ENCODE measurements at regions not wholly inside any gene's neighbourhood (a gene's known extent, or its start where the extent isn't known, plus 50 kb on each side); places are given as distances from the start of the nearest gene placed in this dataset.
"Not testable (repeated sequence)": the region's sequence is repeated elsewhere in the genome, so short reads cannot be mapped to it uniquely, and the experiment has no call there.

DNA sequence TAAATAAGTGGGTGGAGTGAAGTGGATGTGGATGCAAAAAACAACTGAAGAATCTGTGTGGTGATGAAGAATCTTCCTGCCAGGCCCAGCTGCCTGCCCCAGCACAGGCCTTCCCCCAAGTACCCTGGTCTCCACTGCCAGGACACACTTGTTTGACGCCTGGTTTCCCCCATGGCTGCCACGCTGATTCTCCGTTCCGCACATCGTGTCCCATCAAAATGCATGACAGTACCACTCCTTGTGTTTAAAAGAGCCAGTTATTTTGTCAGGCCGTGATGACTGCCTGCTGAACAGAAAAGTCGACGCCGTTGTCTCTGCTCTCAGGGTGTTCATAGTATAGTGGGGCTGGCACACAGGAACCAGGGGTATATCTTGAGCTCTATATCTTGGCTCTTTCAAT lies 50.3 kb upstream of the KYNU start:
- no peak for DNase-seq

DNA sequence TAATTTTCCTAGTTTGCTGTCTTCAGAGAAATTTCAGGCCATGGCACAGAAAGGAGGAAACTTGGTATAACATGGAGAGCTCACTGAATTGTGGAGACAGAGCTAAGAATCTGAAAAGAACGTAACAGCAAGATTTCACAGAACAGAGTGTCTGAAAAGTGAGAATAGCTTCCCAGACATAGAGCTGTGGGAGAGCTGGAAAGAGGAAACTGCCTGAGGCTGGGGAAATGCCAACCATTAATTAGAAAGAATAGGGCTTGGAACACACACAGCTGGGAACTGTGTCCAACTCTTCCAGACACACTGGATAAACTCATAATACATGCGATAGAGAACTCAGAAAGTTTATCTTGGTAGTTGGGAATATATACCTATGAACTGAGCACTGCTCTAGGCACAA lies 51.6 kb upstream of the KYNU start:
- no peak for DNase-seq

DNA sequence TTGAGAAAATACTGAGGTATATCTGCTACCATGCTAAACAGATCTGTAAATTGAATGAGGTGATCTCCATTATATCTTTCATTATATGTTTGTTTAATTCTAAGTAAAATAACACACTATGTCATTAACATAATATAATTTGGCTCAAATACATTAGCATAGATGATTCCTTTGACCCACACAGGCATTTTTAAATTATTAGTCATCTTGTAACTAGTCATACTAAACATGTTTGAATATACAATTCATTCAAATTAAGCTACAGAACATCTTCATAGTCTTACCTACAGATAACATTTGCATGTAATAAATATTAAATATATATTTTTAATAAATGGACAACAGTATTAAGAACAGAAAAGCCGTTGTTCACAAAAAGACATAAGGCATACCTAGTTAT lies 52.7 kb upstream of the KYNU start:
- DNase-seq, result no peak

DNA sequence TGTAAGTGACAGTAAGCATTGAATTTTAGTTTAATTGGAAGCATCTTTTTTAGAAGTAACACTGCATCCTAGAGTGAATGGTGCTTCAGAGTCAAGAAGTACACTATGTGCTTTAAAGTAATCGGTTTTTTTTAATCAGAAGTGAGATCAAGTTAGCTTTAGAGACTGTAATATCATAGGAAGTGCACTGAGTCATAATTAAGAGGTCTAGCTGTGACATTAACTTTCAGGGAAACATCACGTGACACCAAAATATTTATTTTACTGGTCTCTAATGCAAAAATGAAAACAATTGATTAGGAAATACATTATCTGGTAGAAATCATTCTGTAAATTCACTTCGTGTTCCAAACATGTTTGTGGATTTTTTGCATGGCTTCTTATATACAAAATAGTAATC lies 55.3 kb upstream of the KYNU start:
- DNase-seq, result no peak

DNA sequence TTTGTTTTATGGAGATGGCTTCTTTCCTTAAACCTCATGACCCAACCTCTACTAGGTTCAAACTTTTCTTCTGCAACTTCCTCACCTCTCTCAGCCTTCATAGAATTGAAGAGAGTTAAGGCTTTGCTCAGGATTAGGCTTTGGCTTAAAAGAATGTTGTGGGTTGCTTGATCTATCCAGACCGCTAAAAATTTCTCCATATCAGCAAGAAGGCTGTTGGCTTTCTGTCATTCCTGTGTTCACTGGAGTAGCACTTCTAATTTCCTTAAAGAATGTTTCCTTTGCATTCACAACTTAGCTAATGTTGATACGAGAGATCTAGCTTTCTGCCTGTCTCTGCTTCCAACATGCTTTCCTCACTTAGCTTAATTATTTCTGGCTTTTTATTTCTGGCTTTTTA lies 58.1 kb upstream of the KYNU start:
- DNase-seq, result no peak

DNA sequence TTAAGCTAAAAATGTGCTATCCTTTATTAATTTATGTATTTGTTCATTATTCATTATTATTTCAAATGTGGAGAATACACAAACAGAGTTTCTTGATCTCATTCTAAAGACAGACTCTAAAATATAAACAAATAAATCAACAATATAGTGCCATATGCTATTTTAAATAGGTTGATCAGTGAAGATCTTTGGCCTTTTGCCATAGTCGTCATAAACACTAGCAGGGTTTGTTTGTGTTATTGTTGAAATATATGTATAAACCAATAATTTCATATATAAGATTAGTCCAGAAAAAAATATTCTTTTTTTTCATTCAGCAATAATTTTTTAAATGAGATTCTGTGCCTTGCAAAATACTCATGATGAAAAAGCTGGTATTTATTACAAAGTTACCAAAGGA lies 62.1 kb upstream of the KYNU start:
- no peak for DNase-seq

DNA sequence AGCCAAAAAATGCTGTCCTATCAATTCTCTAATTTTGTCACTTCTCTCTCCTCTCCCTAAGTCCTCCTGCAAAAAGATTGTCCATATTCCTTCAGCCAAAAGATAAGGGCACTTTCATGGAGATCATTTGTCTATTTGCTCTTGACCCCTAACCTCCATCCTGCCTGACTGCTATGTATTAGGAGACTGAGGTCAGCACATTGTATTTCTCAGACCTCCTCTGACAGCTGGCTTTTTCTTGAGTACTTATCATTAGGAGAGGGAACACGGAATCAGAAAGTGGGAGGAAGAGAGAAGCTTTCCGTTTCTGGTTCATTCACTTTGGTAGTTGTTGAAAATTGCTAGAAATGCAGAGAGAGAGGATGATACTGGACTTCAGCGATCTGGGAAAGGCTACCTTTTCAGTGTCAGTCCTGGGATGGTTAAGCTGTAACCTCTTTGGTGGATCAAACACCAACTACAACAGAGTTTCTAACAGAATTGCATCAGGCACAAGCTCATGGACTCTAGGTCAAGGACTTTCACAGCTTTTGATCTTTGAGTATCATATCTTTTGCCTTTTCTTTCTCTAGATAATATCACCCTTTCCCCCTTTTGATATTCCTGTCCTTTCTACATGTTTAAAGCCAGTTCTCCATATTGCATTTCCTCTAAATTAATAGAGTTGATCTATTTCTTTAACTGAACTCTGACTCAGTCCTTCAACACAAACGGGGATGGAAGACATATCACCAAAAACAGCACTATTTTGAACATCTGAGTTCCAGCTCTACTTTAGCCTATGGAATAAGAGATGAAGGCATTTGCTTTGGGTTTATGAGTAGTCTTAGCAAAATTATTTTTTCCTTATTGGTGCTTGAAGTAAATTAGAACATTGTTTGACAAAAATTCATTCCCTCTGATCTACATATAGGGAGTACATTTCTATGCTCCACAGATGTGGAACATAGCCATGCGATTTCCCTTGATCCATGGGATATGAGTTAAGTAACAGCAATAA lies 63.3 kb upstream of the KYNU start:
- no peak for DNase-seq

DNA sequence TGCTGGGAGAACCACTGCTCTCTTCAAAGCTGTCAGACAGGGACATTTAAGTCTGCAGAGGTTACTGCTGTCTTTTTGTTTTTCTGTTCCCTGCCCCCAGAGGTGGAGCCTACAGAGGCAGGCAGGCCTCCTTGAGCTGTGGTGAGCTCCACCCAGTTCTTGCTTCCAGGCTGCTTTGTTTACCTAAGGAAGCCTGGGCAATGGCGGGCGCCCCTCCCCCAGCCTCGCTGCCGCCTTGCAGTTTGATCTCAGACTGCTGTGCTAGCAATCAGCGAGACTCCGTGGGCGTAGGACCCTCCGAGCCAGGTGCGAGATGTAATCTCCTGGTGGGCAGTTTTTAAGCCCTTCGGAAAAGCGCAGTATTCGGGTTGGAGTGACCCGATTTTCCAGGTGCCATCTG lies 65.8 kb upstream of the KYNU start:
- DNase-seq, result not testable (repeated sequence)

DNA sequence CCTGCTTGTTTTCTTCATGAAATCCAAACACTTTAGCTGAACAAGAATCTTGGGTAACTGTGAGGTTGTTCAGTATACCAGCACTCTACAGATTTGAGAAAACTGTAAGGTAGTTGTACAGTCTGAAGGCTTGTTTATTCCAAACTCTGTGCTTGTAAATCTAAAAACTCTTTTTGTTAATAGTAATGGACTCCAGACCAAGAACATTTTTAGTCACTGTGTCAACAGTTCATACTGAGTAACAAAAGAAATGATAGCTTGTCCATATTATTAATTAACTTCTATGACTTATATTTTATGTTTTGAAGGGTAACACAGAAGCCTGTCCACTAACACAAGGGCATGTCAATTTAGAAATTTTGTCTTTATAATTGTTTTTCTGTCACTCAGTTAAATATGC lies 72.2 kb upstream of the KYNU start:
- no peak for DNase-seq

DNA sequence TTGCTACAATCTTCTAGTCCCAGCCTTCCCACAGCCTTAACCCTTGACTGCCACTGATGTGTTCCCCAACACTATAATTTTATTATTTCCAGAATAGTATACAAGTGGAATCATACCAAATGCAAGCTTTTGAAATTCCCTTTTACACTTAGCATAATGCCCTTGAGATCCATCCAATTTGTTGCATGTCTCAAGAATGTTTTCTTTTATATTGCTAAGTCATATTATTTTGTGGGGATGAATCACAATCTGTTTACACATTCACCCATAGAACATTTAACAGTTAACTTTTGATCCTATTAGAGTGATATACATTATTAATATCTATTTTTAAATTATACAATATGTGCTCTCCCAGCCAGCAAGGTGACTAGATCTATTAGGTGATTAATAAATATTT lies 74.3 kb upstream of the KYNU start:
- DNase-seq, result no peak

DNA sequence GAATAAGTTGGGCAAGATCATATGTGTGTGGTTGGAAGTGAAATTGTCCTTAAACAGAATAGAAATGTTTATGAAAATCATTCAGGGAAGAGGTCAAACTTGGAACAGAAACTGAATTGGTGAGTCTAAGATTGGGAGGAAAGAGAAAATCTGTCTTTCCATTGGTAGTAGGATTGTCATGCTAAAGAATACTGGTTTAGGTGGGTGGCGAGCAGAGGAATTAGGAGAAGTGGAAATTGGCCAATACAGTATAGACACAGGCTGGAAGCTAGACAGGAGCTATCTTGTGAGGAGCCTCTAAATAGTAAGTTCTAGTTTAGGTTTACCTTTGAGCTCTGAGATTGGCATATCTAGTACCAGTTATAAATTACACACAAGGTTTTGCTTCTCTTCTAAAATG lies 80.9 kb upstream of the KYNU start:
- no peak for DNase-seq

DNA sequence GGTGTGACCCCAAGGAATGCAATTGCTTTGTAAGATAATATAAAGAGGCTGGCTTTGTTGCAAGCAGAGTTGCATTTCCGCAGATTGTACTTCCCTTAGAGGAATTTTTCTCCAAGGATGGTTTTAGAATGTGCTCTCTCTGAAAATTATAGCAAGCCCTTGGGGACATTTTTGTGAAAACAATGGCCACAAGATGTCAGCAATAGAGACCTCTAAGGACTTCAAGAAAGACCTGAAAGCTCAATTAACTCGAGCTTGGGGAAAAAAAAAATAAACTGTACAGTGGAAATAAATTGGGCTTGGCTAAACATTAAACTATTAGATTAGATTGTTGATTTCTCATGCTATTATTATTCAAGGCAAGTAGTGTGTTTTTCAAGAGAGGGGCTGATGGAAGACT lies 81.3 kb upstream of the KYNU start:
- DNase-seq, result no peak

DNA sequence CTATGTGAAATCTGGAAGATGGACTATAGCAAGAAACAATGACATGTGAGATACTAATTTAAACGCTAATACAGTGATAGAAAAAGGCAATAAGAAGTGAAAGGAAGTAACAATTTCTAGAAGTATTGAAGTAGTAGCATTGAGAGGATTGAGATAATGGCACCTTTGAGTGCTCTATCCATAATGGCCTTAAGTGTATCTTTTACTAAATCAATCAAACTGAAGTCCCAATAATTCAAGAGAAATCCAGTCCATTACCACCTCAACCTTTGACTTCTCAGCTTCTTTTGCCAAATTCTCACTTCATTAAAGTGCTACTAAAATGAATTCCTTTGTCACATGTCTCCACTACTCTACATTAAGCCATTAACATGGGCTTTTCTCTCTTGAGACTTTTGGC lies 82.6 kb upstream of the KYNU start:
- DNase-seq, result no peak

DNA sequence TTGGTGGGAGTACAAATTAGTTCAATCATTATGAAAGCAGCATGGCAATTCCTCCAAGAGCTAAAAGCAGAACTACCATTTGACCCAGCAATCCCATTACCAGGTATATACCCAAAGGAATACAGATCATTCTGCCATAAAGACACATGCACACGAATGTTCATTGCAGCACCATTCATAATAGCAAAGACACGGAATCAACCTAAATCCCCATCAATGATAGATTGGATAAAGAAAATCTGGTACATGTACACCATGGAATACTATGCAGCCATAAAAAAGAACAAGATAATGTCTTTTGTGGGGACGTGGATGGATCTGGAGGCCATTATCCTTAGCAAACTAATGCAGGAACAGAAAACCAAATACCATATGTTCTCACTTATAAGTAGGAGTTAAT lies 85.1 kb upstream of the KYNU start:
- DNase-seq, result not testable (repeated sequence)

DNA sequence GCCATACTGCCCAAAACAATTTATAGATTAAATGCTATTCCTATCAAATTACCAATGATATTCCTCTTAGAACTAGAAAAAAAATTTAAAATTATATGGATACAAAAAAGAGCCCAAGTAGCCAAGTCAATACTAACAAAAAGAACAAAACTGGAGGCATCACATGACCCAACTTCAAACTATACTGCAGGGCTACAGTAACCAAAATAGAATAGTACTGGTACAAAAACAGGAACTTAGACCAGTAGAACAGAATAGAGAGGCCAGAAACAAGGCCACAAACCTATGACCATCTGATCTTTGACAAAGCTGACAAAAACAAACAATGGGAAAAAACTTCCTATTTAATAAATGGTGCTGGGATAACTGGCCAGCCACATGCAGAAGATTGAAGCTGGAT lies 86.1 kb upstream of the KYNU start:
- no peak for DNase-seq

DNA sequence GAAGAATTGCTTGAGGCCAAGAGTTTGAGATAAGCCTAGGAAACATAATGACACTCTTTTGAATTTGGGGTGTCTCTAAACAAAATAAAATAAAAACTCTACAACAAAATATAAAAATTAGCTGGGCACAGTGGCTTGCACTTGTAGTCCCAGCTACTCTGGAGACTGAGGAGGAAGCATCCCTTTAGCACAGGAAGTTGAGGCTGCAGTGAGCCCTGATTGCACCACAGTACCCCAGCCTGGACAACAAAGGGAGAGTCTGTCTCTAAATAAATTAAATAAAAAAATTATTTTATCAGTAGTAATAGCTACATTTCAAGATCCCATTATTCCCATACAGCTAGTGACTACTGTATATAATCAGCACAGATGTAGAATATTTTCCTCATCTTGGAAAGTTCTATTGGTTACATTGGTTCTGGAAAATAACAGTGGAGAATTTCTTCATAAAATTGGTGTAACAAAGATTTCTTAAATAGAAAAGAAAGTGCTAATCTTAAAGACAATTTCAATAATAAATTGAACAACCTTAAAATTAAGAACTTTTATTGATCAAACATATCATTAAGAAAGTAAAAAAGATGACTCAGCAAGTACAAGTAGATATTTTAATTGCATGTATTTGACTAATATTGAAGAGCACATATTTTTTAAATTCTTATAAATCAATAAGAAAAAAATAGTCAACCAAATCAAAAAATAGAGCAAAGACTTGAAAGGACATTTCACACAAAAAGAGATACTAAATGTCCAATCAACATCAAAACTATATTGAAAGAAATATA lies 90.4 kb upstream of the KYNU start:
- no peak for DNase-seq

DNA sequence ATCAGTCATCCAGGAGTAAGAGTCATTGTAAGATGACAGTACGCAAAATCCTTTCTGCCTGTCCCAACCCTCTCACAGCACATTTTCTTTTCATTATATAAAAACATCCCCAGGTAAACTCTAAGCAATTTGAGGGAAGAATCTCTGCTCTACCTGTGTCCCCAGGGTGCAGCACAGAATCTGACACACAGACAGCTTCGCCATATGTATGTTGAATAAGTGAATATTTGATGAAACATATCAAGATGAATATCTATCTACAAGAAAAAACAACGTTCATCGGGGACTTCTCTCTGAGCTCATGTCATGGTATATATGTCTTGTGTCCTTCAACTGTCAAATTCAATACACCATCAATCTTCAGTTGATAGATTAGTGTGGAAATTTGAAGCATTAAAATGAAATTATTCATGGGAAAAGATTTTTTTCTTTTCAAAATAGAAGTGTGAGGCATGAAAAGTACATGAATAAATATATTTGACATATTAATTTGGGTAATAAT lies 94.5 kb upstream of the KYNU start:
- DNase-seq, result no peak

DNA sequence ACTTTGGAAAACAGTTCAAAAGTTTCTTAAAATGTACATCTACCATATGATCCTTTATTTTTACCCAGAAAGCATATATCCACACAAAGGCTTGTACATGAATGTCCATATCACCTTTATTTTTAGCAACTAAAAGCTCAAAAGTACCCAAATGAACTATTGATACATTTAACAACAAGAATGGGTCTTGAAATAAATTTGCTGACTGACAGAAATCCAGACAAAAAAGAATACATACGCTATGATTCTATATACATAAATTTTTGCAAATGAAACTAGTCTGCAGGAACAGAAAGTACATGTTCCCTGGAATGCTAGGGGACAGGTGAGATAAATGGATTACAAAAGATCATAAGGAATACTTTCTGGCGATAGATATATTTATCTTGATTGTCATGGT lies 96.3 kb upstream of the KYNU start:
- DNase-seq, result no peak

DNA sequence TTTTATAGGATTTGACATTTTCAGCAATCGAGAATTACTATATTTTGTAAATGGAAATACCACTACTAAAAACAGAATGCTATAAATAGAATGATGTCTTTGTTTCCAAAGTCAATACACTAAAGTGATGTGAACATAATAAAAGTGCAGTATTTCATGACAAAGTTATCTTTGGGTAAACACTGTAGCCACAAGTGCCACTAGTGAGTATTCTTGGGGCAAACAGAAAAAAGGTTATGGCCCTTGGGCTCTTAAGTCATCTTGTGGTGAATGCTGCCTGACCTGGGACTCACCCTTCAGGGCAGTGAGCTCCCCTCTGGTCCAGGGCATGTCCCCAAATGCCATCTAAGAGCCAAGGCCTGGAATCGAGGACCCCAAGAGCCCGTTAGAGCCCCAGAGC lies 99.2 kb upstream of the KYNU start:
- DNase-seq, result no peak

DNA sequence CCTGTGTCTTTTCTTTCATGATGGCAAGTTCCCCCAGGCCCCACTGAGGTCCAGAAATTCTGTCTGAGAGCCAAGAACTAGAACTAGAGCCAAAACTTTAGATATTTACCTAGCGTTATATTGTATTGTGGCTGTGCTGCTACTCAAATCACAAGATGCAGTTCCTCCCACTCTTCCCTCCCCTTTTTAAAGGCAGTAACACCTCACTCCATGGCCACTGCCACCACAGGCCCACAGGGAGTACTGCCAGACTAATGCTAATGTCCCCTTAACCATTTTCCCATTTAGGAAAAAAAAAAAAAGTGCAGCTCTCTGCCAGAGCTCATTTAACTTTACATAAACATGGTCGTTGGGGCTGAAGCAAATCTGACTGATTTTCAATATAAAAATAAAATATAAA lies 99.7 kb upstream of the KYNU start:
- DNase-seq, result no peak

DNA sequence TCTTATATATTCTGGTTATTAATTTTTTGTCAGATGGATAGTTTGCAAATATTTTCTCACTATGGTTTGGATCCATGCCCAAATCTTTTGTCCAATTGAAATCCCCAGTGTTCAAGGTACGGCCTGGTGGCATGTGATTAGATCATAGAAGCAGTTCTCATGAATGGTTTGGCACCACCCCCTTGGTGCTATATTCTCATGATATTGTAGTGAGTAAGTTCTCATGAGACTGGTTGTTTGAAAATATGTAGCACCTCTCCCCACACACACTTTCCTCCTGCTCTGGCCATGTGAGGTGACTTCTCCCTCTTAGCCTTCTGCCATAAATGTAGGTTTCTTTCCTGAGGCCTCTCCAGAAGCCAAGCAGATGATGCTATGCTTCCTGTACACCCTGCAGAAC lies 107.7 kb upstream of the KYNU start:
- DNase-seq, result no peak

DNA sequence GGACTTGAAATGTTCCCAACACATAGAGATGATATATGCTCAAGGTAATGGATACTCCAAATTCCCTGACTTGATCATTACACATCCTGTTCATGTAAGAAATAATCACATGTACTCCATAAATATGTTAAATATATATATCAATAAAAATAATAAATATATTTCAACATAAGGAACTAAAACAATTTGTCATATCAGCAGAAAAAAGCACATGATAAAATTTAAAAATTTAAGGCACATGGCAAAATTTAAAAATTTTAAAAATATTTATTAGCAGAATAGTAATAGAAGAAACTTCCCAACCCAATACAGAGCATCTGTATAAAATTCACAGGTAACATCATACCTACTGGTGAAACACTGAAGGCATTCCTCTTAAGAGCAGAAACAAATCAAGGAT lies 109.6 kb upstream of the KYNU start:
- no peak for DNase-seq

DNA sequence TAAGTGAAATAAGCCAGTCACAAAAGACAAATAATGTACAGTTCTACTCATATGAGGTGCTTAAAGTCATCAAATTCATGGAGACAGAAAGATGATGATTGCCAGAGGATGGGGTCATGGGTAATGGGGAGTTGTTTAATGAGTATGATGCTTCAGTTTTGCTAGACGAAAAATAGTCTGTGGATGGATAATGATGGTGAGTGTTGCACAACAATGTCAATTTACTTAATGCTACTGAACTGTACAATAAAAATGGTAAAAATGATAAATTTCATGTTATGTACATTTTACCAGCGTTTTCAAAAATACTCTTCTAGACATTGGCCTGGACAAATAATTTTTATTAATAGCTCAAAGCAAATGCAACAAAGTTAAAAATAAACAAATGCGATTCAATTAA lies 118.5 kb upstream of the KYNU start:
- no peak for DNase-seq

DNA sequence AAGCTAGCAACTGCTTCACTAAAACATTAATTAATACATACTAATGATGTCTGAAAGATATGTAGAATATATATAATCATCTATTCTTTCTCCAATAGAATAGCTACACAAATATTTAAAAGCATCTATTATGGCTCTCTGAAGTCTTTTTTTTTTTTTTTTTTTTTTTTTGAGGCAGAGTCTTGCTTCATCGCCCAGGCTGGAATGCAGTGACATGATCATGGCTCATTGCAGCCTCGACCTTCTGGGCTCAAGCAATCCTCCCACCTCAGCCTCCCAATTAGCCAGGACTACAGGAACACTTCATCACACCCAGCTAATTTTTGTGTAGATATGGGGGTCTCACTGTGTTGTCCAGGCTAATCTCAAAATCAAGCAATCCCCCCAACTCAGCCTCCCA lies 120.4 kb upstream of the KYNU start:
- no peak for DNase-seq

Data from NCI-H510A (cell line).